Naive thymus-derived CD8-positive, alpha-beta T cell (primary cell): ENCODE measurements at regions not wholly inside any gene's neighbourhood (a gene's known extent, or its start where the extent isn't known, plus 50 kb on each side); places are given as distances from the start of the nearest gene placed in this dataset.
"Not testable (repeated sequence)": the region's sequence is repeated elsewhere in the genome, so short reads cannot be mapped to it uniquely, and the experiment has no call there.

Experiments
- ATAC-seq, 2 donors: fragments of 150-1000 bp; cut with Tn5 transposase in 1 of 2; sonication (Bioruptor Pico), chemical (Tn5 transposase) in 1 of 2; 1 replicate in 1 of 2; 2 replicates in 1 of 2; pipeline ENCODE4 v1.10.0; 2021; ENCODE audit warnings: mild to moderate bottlenecking in 2 of 2, moderate library complexity in 2 of 2
- POLR2A ChIA-PET: fragments of 350-600 bp; sonication (Branson Sonifier 250); formaldehyde crosslinking; loops from one replicate; lab custom pipeline; 2021; ENCODE audit warnings: antibody characterized with exemption; lab: Charles Lee
- DNase-seq, 10 donors: peaks; one replicate each; pipeline versions ENCODE4 v3.0.0 to v3.0.0-alpha.2; 2020 to 2022
- H3K27ac Mint-ChIP-seq, 10 donors: one replicate each; pipeline ENCODE4 v1.8.0; 2020 to 2022; ENCODE audit warnings: mild to moderate bottlenecking in 10 of 10, mixed read lengths in 10 of 10, moderate library complexity in 4 of 10, inconsistent platforms in 1 of 10
- H3K27me3 Mint-ChIP-seq, 5 donors: one replicate each; pipeline ENCODE4 v1.8.0; 2021 to 2022; ENCODE audit warnings: mixed read lengths in 5 of 5
- H3K36me3 Mint-ChIP-seq, 3 donors: one replicate each; pipeline ENCODE4 v1.8.0; 2020 to 2022; ENCODE audit warnings: mixed read lengths in 3 of 3, mild to moderate bottlenecking in 2 of 3, inconsistent platforms in 1 of 3
- H3K4me1 Mint-ChIP-seq, 4 donors: one replicate each; pipeline ENCODE4 v1.8.0; 2021 to 2022; ENCODE audit warnings: mixed read lengths in 4 of 4
- H3K4me3 Mint-ChIP-seq, 10 donors: one replicate each; pipeline ENCODE4 v1.8.0; 2020 to 2022; ENCODE audit warnings: mild to moderate bottlenecking in 10 of 10, mixed read lengths in 10 of 10, moderate library complexity in 6 of 10, inconsistent platforms in 1 of 10
- H3K9me3 Mint-ChIP-seq, 9 donors: one replicate each; pipeline ENCODE4 v1.8.0; 2020 to 2022; ENCODE audit warnings: mixed read lengths in 9 of 9, mild to moderate bottlenecking in 3 of 9, inconsistent platforms in 1 of 9, moderate library complexity in 1 of 9

GRCh38 chr11:107276077-107276476 is 181.5 kb downstream of the CWF19L2 start:
- ATAC-seq (no peak), DNase-seq (no peak)
- POLR2A ChIA-PET: no interaction called here
- Mint-ChIP-seq H3K9me3 (peaks cover 14 to 37% (median 26%) of the 10 kb centered on the region in 9 donors), H3K4me1 (no peaks in the 10 kb centered on the region), H3K36me3 (peaks cover 0 to 25% (median 2%) of the 10 kb centered on the region in 3 donors), H3K4me3 (no peak overlapping the region), H3K27me3 (no peaks in the 10 kb centered on the region), H3K27ac (no peak overlapping the region)

- ATAC-seq (no peak), DNase-seq (no peak)
- H3K4me3 Mint-ChIP-seq: no peak overlapping the region
- H3K4me1 Mint-ChIP-seq: no peaks in the 10 kb centered on the region
- H3K27ac Mint-ChIP-seq: no peak overlapping the region
- peaks cover 14 to 37% (median 26%) of the 10 kb centered on the region in 9 donors for H3K9me3 Mint-ChIP-seq
- POLR2A ChIA-PET: no interaction called here
- H3K27me3 Mint-ChIP-seq: no peaks in the 10 kb centered on the region
- H3K36me3 Mint-ChIP-seq: peaks cover 0 to 25% (median 0%) of the 10 kb centered on the region in 3 donors
These were observed 182.0 kb downstream of the CWF19L2 start for GRCh38 chr11:107275632-107276031.

GRCh38 chr11:107274138-107274537 is 183.5 kb downstream of the CWF19L2 start:
- ATAC-seq: no peak
- POLR2A ChIA-PET: no interaction called here
- Mint-ChIP-seq H3K4me3 (no peak overlapping the region), H3K27me3 (no peaks in the 10 kb centered on the region), H3K4me1 (no peaks in the 10 kb centered on the region), H3K36me3 (peaks cover 0 to 20% (median 0%) of the 10 kb centered on the region in 3 donors), H3K27ac (no peak overlapping the region), H3K9me3 (peaks cover 9 to 35% (median 17%) of the 10 kb centered on the region in 9 donors)
- no peak for DNase-seq

GRCh38 chr11:107272561-107272960 is 185.1 kb downstream of the CWF19L2 start:
- Mint-ChIP-seq H3K36me3 (peaks cover 0 to 5% (median 0%) of the 10 kb centered on the region in 3 donors), H3K4me3 (no peak overlapping the region), H3K4me1 (no peaks in the 10 kb centered on the region), H3K27ac (no peak overlapping the region), H3K9me3 (peaks cover 0 to 20% (median 4%) of the 10 kb centered on the region in 9 donors), H3K27me3 (no peaks in the 10 kb centered on the region)
- DNase-seq (no peak), ATAC-seq (no peak)
- POLR2A ChIA-PET: no interaction called here

- Mint-ChIP-seq H3K36me3 (peaks cover 0 to 5% (median 0%) of the 10 kb centered on the region in 3 donors), H3K4me3 (no peak overlapping the region), H3K9me3 (peaks cover 0 to 12% (median 0%) of the 10 kb centered on the region in 9 donors), H3K27ac (no peak overlapping the region), H3K4me1 (no peaks in the 10 kb centered on the region), H3K27me3 (no peaks in the 10 kb centered on the region)
- POLR2A ChIA-PET: no interaction called here
- ATAC-seq: no peak
- no peak for DNase-seq
These were observed 186.2 kb downstream of the CWF19L2 start for GRCh38 chr11:107271425-107271824.

- no peaks in the 10 kb centered on the region for H3K27me3 Mint-ChIP-seq
- DNase-seq (no peak), ATAC-seq (no peak)
- H3K27ac Mint-ChIP-seq: no peak overlapping the region
- POLR2A ChIA-PET: no interaction called here
- no peaks in the 10 kb centered on the region for H3K4me1 Mint-ChIP-seq
- H3K9me3 Mint-ChIP-seq: peaks cover 0 to 4% (median 0%) of the 10 kb centered on the region in 9 donors
- peaks cover 0 to 5% (median 0%) of the 10 kb centered on the region in 3 donors for H3K36me3 Mint-ChIP-seq
- no peak overlapping the region for H3K4me3 Mint-ChIP-seq
These were observed 188.6 kb downstream of the CWF19L2 start for GRCh38 chr11:107268977-107269376.

GRCh38 chr11:107266455-107266854 is 191.2 kb downstream of the CWF19L2 start:
- H3K4me3 Mint-ChIP-seq: no peak overlapping the region
- no peak for DNase-seq
- H3K27me3 Mint-ChIP-seq: no peaks in the 10 kb centered on the region
- H3K9me3 Mint-ChIP-seq: no peaks in the 10 kb centered on the region
- H3K36me3 Mint-ChIP-seq: no peaks in the 10 kb centered on the region
- ATAC-seq: no peak
- no peak overlapping the region for H3K27ac Mint-ChIP-seq
- POLR2A ChIA-PET: no interaction called here
- H3K4me1 Mint-ChIP-seq: no peaks in the 10 kb centered on the region

GRCh38 chr11:107265591-107266121 is 192.0 kb downstream of the CWF19L2 start:
- POLR2A ChIA-PET: no interaction called here
- Mint-ChIP-seq H3K27ac (no peak overlapping the region), H3K4me3 (no peak overlapping the region), H3K4me1 (no peaks in the 10 kb centered on the region), H3K27me3 (peaks cover 0 to under 1% (median 0%) of the 10 kb centered on the region in 5 donors), H3K9me3 (peaks cover 0 to 2% (median 0%) of the 10 kb centered on the region in 9 donors), H3K36me3 (no peaks in the 10 kb centered on the region)
- DNase-seq: no peak
- no peak for ATAC-seq

- Mint-ChIP-seq H3K4me3 (no peak overlapping the region), H3K27ac (no peak overlapping the region), H3K36me3 (no peaks in the 10 kb centered on the region), H3K9me3 (peaks cover 0 to 3% (median 0%) of the 10 kb centered on the region in 9 donors), H3K4me1 (no peaks in the 10 kb centered on the region), H3K27me3 (peaks cover 0 to 9% (median 4%) of the 10 kb centered on the region in 5 donors)
- DNase-seq (no peak), ATAC-seq (no peak)
- POLR2A ChIA-PET: no interaction called here
These were observed 193.6 kb downstream of the CWF19L2 start for GRCh38 chr11:107263844-107264563.

- no peak overlapping the region for H3K4me3 Mint-ChIP-seq
- ATAC-seq: no peak
- DNase-seq: no peak
- peaks cover 0 to 4% (median 0%) of the 10 kb centered on the region in 9 donors for H3K9me3 Mint-ChIP-seq
- no peaks in the 10 kb centered on the region for H3K36me3 Mint-ChIP-seq
- no peak overlapping the region for H3K27ac Mint-ChIP-seq
- POLR2A ChIA-PET: no interaction called here
- H3K4me1 Mint-ChIP-seq: no peaks in the 10 kb centered on the region
- peaks cover 9 to 33% (median 17%) of the 10 kb centered on the region in 5 donors for H3K27me3 Mint-ChIP-seq
These were observed 197.8 kb downstream of the CWF19L2 start for GRCh38 chr11:107259811-107260221.

GRCh38 chr11:107257710-107258109 is 199.9 kb downstream of the CWF19L2 start:
- Mint-ChIP-seq H3K27me3 (peaks cover 9 to 54% (median 23%) of the 10 kb centered on the region in 5 donors), H3K36me3 (no peaks in the 10 kb centered on the region), H3K27ac (no peak overlapping the region), H3K9me3 (peaks cover 0 to 4% (median 0%) of the 10 kb centered on the region in 9 donors), H3K4me3 (no peak overlapping the region), H3K4me1 (no peaks in the 10 kb centered on the region)
- no peak for ATAC-seq
- no peak for DNase-seq
- POLR2A ChIA-PET: no interaction called here

- H3K4me3 Mint-ChIP-seq, H3K4me1 Mint-ChIP-seq, DNase-seq, ATAC-seq, POLR2A ChIA-PET, H3K36me3 Mint-ChIP-seq, H3K9me3 Mint-ChIP-seq: not testable (repeated sequence)
- peak overlapping the region in 1 of 10 donors; percentile 15 for H3K27ac Mint-ChIP-seq
- H3K27me3 Mint-ChIP-seq: peaks cover 9 to 46% (median 19%) of the 10 kb centered on the region in 5 donors
These were observed 204.0 kb downstream of the CWF19L2 start for GRCh38 chr11:107253661-107254060.

- Mint-ChIP-seq H3K36me3 (no peaks in the 10 kb centered on the region), H3K27ac (no peak overlapping the region), H3K27me3 (peaks cover 6 to 40% (median 11%) of the 10 kb centered on the region in 5 donors), H3K4me1 (no peaks in the 10 kb centered on the region), H3K9me3 (peaks cover 0 to 2% (median 0%) of the 10 kb centered on the region in 9 donors), H3K4me3 (no peak overlapping the region)
- DNase-seq: no peak
- no peak for ATAC-seq
- POLR2A ChIA-PET: no interaction called here
These were observed 205.0 kb downstream of the CWF19L2 start for GRCh38 chr11:107252429-107253161.
